Astrocyte (in vitro differentiated cells and primary cell): ENCODE measurements at regions not wholly inside any gene's neighbourhood (a gene's known extent, or its start where the extent isn't known, plus 50 kb on each side); places are given as distances from the start of the nearest gene placed in this dataset.

ENCODE experiments used
- CTCF ChIP-seq: IDR thresholded peaks from 2 replicates; pipeline ENCODE4 v1.5.1; 2011; ENCODE audit warnings: low read depth, mild to moderate bottlenecking, inconsistent platforms, low read length, moderate library complexity; ENCODE audit not compliant: insufficient read depth
- EZH2 ChIP-seq: IDR thresholded peaks from 2 replicates; pipeline ENCODE4 v1.6.1; 2012; ENCODE audit warnings: mild to moderate bottlenecking, low read length, inconsistent platforms; ENCODE audit not compliant: insufficient read depth

DNA sequence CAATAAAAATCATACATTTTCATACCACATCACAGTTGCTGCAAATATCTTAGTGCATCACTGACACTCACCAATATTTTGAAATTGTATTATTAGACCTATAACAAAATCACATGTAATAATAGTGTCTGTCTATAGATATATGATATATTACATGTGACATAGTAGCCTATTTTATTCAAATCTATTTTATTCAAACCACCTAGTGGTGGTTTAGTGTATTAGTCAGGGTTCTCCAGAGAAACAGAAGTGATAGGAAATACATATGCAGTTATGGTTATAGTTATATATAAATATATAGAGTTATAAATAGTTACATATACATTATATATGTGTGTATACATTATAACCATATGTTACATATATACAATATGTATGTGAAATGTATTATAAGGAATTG is 366.5 kb upstream of the ARID1B start:
- TF ChIP-seq CTCF (no peak), EZH2 (no peak)
